PC-9 (cell line): ENCODE measurements at regions not wholly inside any gene's neighbourhood (a gene's known extent, or its start where the extent isn't known, plus 50 kb on each side); places are given as distances from the start of the nearest gene placed in this dataset.

ENCODE experiments used
- BruUV-seq: library from RNA; stranded (reverse); fragments of 400-500 nt; replicated peaks from 2 replicates; lab custom pipeline; 2021; lab: Mats Ljungman, UMichigan
- CTCF ChIA-PET: fragments of 300-600 bp; sonication (Branson Sonifier 250); formaldehyde crosslinking; loops from one replicate; lab custom pipeline; 2022; ENCODE audit warnings: antibody characterized with exemption; lab: Charles Lee
- POLR2A ChIA-PET: fragments of 300-600 bp; sonication (Branson Sonifier 250); formaldehyde crosslinking; loops from one replicate; lab custom pipeline; 2022; ENCODE audit warnings: antibody characterized with exemption; ENCODE audit not compliant: unreplicated experiment; lab: Charles Lee
- DNase-seq, 2 experiments: peaks; one replicate each; pipeline versions ENCODE4 v3.0.0 to v3.0.0-alpha.2; 2015 to 2022; ENCODE audit warnings: mixed read lengths in 1 of 2
- H2AFZ ChIP-seq: fragments of 200-600 bp; sonication (generic); 2 replicates; pipeline ENCODE4 v1.8.1; 2017; ENCODE audit warnings: antibody characterized with exemption
- H3F3A ChIP-seq: fragments of 200-600 bp; sonication (generic); 2 replicates; pipeline ENCODE4 v1.8.1; 2017; ENCODE audit warnings: antibody characterized with exemption, mild to moderate bottlenecking, low read depth; ENCODE audit not compliant: insufficient read depth
- H3K27ac ChIP-seq: fragments of 200-600 bp; sonication (generic); 2 replicates; pipeline ENCODE4 v1.6.1; 2016; ENCODE audit warnings: mixed run types
- H3K27me3 ChIP-seq: fragments of 200-600 bp; sonication (generic); 2 replicates; pipeline ENCODE4 v1.6.1; 2016; ENCODE audit warnings: low read depth, mixed run types; ENCODE audit not compliant: insufficient read depth
- H3K36me3 ChIP-seq: fragments of 200-600 bp; sonication (generic); 2 replicates; pipeline ENCODE4 v1.6.1; 2016; ENCODE audit warnings: low read depth, mixed run types
- H3K4me1 ChIP-seq: fragments of 200-600 bp; sonication (generic); replicated peaks from 2 replicates; pipeline ENCODE4 v1.6.1; 2016; ENCODE audit warnings: mixed run types; ENCODE audit not compliant: insufficient read depth
- H3K4me2 ChIP-seq: fragments of 200-600 bp; sonication (generic); 2 replicates; pipeline ENCODE4 v1.6.1; 2017; ENCODE audit warnings: mixed run types
- H3K4me3 ChIP-seq: fragments of 200-600 bp; sonication (generic); 2 replicates; pipeline ENCODE4 v1.6.1; 2016; ENCODE audit warnings: mixed run types
- H3K79me2 ChIP-seq: fragments of 200-600 bp; sonication (generic); 2 replicates; pipeline ENCODE4 v1.6.1; 2017; ENCODE audit warnings: low read depth, mixed run types
- H3K9me2 ChIP-seq: fragments of 200-600 bp; sonication (generic); 2 replicates; pipeline ENCODE4 v1.8.1; 2017; ENCODE audit warnings: mild to moderate bottlenecking; ENCODE audit not compliant: insufficient read depth
- H3K9me3 ChIP-seq: fragments of 200-600 bp; sonication (generic); 2 replicates; pipeline ENCODE4 v1.8.1; 2016; ENCODE audit warnings: low read depth; ENCODE audit not compliant: insufficient read depth
- H4K20me1 ChIP-seq: fragments of 200-600 bp; sonication (generic); 2 replicates; pipeline ENCODE4 v1.8.1; 2017; ENCODE audit not compliant: insufficient read depth
- CTCF ChIP-seq: fragments of 200-600 bp; sonication (generic); conservative IDR thresholded peaks from 2 replicates; pipeline ENCODE4 v1.6.1; 2017; ENCODE audit warnings: mixed run types, antibody characterized with exemption, mild to moderate bottlenecking, moderate library complexity
- EZH2 ChIP-seq: fragments of 200-600 bp; sonication (generic); IDR thresholded peaks from 2 replicates; pipeline ENCODE4 v1.8.0; 2017; ENCODE audit warnings: antibody characterized with exemption, low read depth
- intact Hi-C: fragments of 100-400 bp; cut with micrococcal nuclease; formaldehyde crosslinking; loops from one replicate; pipeline ENCODE4 v1.10.0; 2022; ENCODE audit not compliant: unreplicated experiment

GRCh38 chr5:18378066-18378465 is 743.8 kb downstream of the TAF11L14 start:
- Histone ChIP-seq H3F3A (no peaks in the 10 kb centered on the region), H2AFZ (no peak overlapping the region), H3K4me2 (no peak overlapping the region), H3K9me2 (no peaks in the 10 kb centered on the region), H3K79me2 (no peaks in the 10 kb centered on the region), H3K36me3 (no peaks in the 10 kb centered on the region), H3K9me3 (no peaks in the 10 kb centered on the region), H3K27me3 (no peaks in the 10 kb centered on the region), H3K4me3 (no peak overlapping the region), H4K20me1 (no peaks in the 10 kb centered on the region), H3K4me1 (no peaks in the 10 kb centered on the region), H3K27ac (no peak overlapping the region)
- no peak for DNase-seq
- ChIA-PET CTCF (no interaction called here), POLR2A (no interaction called here)
- TF ChIP-seq EZH2 (no peak), CTCF (no peak)
- BruUV-seq, result no TSS peak
- intact Hi-C loops, result no loop called here

GRCh38 chr5:18379189-18379588 is 744.9 kb downstream of the TAF11L14 start:
- Histone ChIP-seq H3K27ac (no peak overlapping the region), H3K9me3 (no peaks in the 10 kb centered on the region), H3K79me2 (no peaks in the 10 kb centered on the region), H3K36me3 (no peaks in the 10 kb centered on the region), H3K27me3 (no peaks in the 10 kb centered on the region), H3K4me3 (no peak overlapping the region), H3K4me1 (no peaks in the 10 kb centered on the region), H3F3A (no peaks in the 10 kb centered on the region), H4K20me1 (no peaks in the 10 kb centered on the region), H3K4me2 (no peak overlapping the region), H3K9me2 (no peaks in the 10 kb centered on the region), H2AFZ (no peak overlapping the region)
- no peak for DNase-seq
- no TSS peak for BruUV-seq
- intact Hi-C loops, result no loop called here
- POLR2A ChIA-PET, result no interaction called here
- CTCF ChIA-PET, result no interaction called here
- TF ChIP-seq CTCF, result no peak
- TF ChIP-seq EZH2, result no peak

- Histone ChIP-seq H3K79me2 (no peaks in the 10 kb centered on the region), H3K27ac (no peak overlapping the region), H3K4me3 (no peak overlapping the region), H3K4me2 (no peak overlapping the region), H3K27me3 (no peaks in the 10 kb centered on the region), H2AFZ (no peak overlapping the region), H3K36me3 (no peaks in the 10 kb centered on the region), H3F3A (no peaks in the 10 kb centered on the region), H3K9me2 (no peaks in the 10 kb centered on the region), H4K20me1 (no peaks in the 10 kb centered on the region), H3K4me1 (no peaks in the 10 kb centered on the region), H3K9me3 (no peaks in the 10 kb centered on the region)
- POLR2A ChIA-PET, result no interaction called here
- CTCF ChIA-PET, result interaction anchor here (0.7 kb wide), 1 partner anchor 11 kb away, joined by 6 read pairs; no protein-coding TSS in a partner anchor
- intact Hi-C loops, result no loop called here
- TF ChIP-seq EZH2 (no peak), CTCF (no peak)
- DNase-seq, result no peak
- BruUV-seq, result no TSS peak
Measured at GRCh38 chr5:18380729-18381362, 746.6 kb downstream of the TAF11L14 start.
